ENCODE measurements at regions not wholly inside any gene's neighbourhood (a gene's known extent, or its start where the extent isn't known, plus 50 kb on each side); places are given as distances from the start of the nearest gene placed in this dataset.

GRCh38 chr12:127268706-127269425 lies 998.1 kb upstream of the TMEM132C start:
- DNase-seq, result no peak

- DNase-seq, result no peak
These were observed 996.8 kb upstream of the TMEM132C start for GRCh38 chr12:127270193-127270592.

- DNase-seq, result no peak
These were observed 995.2 kb upstream of the TMEM132C start for GRCh38 chr12:127271776-127272175.

- no peak for DNase-seq
These were observed 994.1 kb upstream of the TMEM132C start for GRCh38 chr12:127272864-127273263.

GRCh38 chr12:127273626-127274025 lies 993.3 kb upstream of the TMEM132C start:
- no peak for DNase-seq

GRCh38 chr12:127275416-127275815 lies 991.6 kb upstream of the TMEM132C start:
- DNase-seq, result no peak

- no peak for DNase-seq
These were observed 989.1 kb upstream of the TMEM132C start for GRCh38 chr12:127277882-127278281.

- DNase-seq, result no peak
These were observed 988.6 kb upstream of the TMEM132C start for GRCh38 chr12:127278351-127278750.

- no peak for DNase-seq
These were observed 986.3 kb upstream of the TMEM132C start for GRCh38 chr12:127280393-127281275.

GRCh38 chr12:127282786-127283565 lies 984.0 kb upstream of the TMEM132C start:
- DNase-seq, result no peak

GRCh38 chr12:127284021-127284420 lies 982.9 kb upstream of the TMEM132C start:
- no peak for DNase-seq

- DNase-seq, result no peak
These were observed 982.0 kb upstream of the TMEM132C start for GRCh38 chr12:127284870-127285431.

GRCh38 chr12:127286281-127286680 lies 980.7 kb upstream of the TMEM132C start:
- no peak for DNase-seq

- DNase-seq, result no peak
These were observed 979.7 kb upstream of the TMEM132C start for GRCh38 chr12:127287256-127287655.

GRCh38 chr12:127290251-127290650 lies 976.7 kb upstream of the TMEM132C start:
- DNase-seq, result no peak

- no peak for DNase-seq
These were observed 974.2 kb upstream of the TMEM132C start for GRCh38 chr12:127292736-127293135.

- no peak for DNase-seq
These were observed 973.3 kb upstream of the TMEM132C start for GRCh38 chr12:127293507-127294310.

- no peak for DNase-seq
These were observed 972.2 kb upstream of the TMEM132C start for GRCh38 chr12:127294651-127295210.

- no peak for DNase-seq
These were observed 971.3 kb upstream of the TMEM132C start for GRCh38 chr12:127295630-127296029.

- no peak for DNase-seq
These were observed 970.4 kb upstream of the TMEM132C start for GRCh38 chr12:127296591-127296990.

- DNase-seq, result no peak
These were observed 969.6 kb upstream of the TMEM132C start for GRCh38 chr12:127297327-127297726.

GRCh38 chr12:127300075-127300474 lies 966.9 kb upstream of the TMEM132C start:
- DNase-seq, result no peak
